ENCODE measurements at regions not wholly inside any gene's neighbourhood (a gene's known extent, or its start where the extent isn't known, plus 50 kb on each side); places are given as distances from the start of the nearest gene placed in this dataset.

GRCh38 chr15:45918839-45919238 is 284.0 kb downstream of the SQOR start:
- TF ChIP-seq, protein P1, sequence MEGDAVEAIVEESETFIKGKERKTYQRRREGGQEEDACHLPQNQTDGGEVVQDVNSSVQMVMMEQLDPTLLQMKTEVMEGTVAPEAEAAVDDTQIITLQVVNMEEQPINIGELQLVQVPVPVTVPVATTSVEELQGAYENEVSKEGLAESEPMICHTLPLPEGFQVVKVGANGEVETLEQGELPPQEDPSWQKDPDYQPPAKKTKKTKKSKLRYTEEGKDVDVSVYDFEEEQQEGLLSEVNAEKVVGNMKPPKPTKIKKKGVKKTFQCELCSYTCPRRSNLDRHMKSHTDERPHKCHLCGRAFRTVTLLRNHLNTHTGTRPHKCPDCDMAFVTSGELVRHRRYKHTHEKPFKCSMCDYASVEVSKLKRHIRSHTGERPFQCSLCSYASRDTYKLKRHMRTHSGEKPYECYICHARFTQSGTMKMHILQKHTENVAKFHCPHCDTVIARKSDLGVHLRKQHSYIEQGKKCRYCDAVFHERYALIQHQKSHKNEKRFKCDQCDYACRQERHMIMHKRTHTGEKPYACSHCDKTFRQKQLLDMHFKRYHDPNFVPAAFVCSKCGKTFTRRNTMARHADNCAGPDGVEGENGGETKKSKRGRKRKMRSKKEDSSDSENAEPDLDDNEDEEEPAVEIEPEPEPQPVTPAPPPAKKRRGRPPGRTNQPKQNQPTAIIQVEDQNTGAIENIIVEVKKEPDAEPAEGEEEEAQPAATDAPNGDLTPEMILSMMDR (IDR thresholded peaks at IDR 0.05) = no peak
- TF ChIP-seq POLR2A (IDR thresholded peaks at IDR 0.05) = no peak

Data from body of pancreas (tissue), 4 donors.